ENCODE measurements at regions not wholly inside any gene's neighbourhood (a gene's known extent, or its start where the extent isn't known, plus 50 kb on each side); places are given as distances from the start of the nearest gene placed in this dataset.

GRCh38 chr19:56966225-56966696, 125.7 kb upstream of the PEG3 start:
- H3K4me1 Mint-ChIP-seq (ENCODE audit: unreplicated experiment), result no peaks in the 10 kb centered on the region
- no peaks in the 10 kb centered on the region for H3K27me3 Mint-ChIP-seq (ENCODE audit: unreplicated experiment)
- TF ChIP-seq CTCF (IDR thresholded peaks at IDR 0.05), result no peak
- H3K9me3 Mint-ChIP-seq (ENCODE audit: unreplicated experiment), result peaks cover 31% of the 10 kb centered on the region
- no peak overlapping the region for H3K27ac Mint-ChIP-seq (ENCODE audit: unreplicated experiment)
- no peak overlapping the region for H3K4me3 Mint-ChIP-seq (ENCODE audit: unreplicated experiment)
- DNase-seq (ENCODE audit: extremely low spot score, unreplicated experiment), result no peak
- no peaks in the 10 kb centered on the region for H3K36me3 Mint-ChIP-seq (ENCODE audit: unreplicated experiment)

- peaks cover 32% of the 10 kb centered on the region for H3K9me3 Mint-ChIP-seq (ENCODE audit: unreplicated experiment)
- no peaks in the 10 kb centered on the region for H3K4me1 Mint-ChIP-seq (ENCODE audit: unreplicated experiment)
- no peak overlapping the region for H3K27ac Mint-ChIP-seq (ENCODE audit: unreplicated experiment)
- no peak for TF ChIP-seq CTCF (IDR thresholded peaks at IDR 0.05)
- no peaks in the 10 kb centered on the region for H3K36me3 Mint-ChIP-seq (ENCODE audit: unreplicated experiment)
- H3K4me3 Mint-ChIP-seq (ENCODE audit: unreplicated experiment), result no peak overlapping the region
- no peak for DNase-seq (ENCODE audit: extremely low spot score, unreplicated experiment)
- H3K27me3 Mint-ChIP-seq (ENCODE audit: unreplicated experiment), result no peaks in the 10 kb centered on the region
Measured at GRCh38 chr19:56966697-56967299, 126.3 kb upstream of the PEG3 start.

- H3K4me1 Mint-ChIP-seq (ENCODE audit: unreplicated experiment), result no peaks in the 10 kb centered on the region
Measured at GRCh38 chr19:56969156-56969555, 128.6 kb upstream of the PEG3 start.

GRCh38 chr19:56969759-56970178, 129.2 kb upstream of the PEG3 start:
- no peaks in the 10 kb centered on the region for H3K36me3 Mint-ChIP-seq (ENCODE audit: unreplicated experiment)
- DNase-seq (ENCODE audit: extremely low spot score, unreplicated experiment), result no peak
- no peaks in the 10 kb centered on the region for H3K4me1 Mint-ChIP-seq (ENCODE audit: unreplicated experiment)
- no peaks in the 10 kb centered on the region for H3K27me3 Mint-ChIP-seq (ENCODE audit: unreplicated experiment)
- H3K27ac Mint-ChIP-seq (ENCODE audit: unreplicated experiment), result no peak overlapping the region
- no peak overlapping the region for H3K4me3 Mint-ChIP-seq (ENCODE audit: unreplicated experiment)
- no peak for TF ChIP-seq CTCF (IDR thresholded peaks at IDR 0.05)
- peaks cover 32% of the 10 kb centered on the region for H3K9me3 Mint-ChIP-seq (ENCODE audit: unreplicated experiment)

More at GRCh38 chr19:56969156-56969555, 128.6 kb upstream of the PEG3 start:
- no peak overlapping the region for H3K27ac Mint-ChIP-seq (ENCODE audit: unreplicated experiment)
- no peaks in the 10 kb centered on the region for H3K27me3 Mint-ChIP-seq (ENCODE audit: unreplicated experiment)
- TF ChIP-seq CTCF (IDR thresholded peaks at IDR 0.05), result no peak
- H3K36me3 Mint-ChIP-seq (ENCODE audit: unreplicated experiment), result no peaks in the 10 kb centered on the region
- no peak overlapping the region for H3K4me3 Mint-ChIP-seq (ENCODE audit: unreplicated experiment)
- H3K9me3 Mint-ChIP-seq (ENCODE audit: unreplicated experiment), result peaks cover 29% of the 10 kb centered on the region
- DNase-seq (ENCODE audit: extremely low spot score, unreplicated experiment), result no peak

DNA sequence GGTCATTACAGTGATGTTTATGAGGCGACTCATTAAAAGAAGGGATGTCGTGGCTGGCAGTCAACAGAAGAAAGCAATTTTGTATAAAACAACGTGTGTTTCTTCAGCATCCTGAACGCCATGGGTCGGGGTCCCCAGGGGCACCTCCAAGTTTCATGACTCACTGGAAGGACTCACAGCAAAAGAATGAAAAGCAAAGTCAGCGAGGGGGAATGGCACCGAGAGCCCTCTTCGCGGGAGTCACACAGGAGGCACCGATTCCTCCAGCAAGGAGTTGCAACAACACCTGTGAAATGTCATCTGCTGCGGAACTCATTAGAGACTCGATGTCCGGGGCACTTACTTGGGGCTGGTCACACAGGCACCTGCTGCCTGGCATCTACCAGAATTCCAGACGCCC, 130.7 kb upstream of the PEG3 start:
- Mint-ChIP-seq H3K9me3 (ENCODE audit: unreplicated experiment) (peaks cover 36% of the 10 kb centered on the region), H3K4me3 (ENCODE audit: unreplicated experiment) (no peak overlapping the region), H3K27me3 (ENCODE audit: unreplicated experiment) (no peaks in the 10 kb centered on the region), H3K36me3 (ENCODE audit: unreplicated experiment) (no peaks in the 10 kb centered on the region), H3K27ac (ENCODE audit: unreplicated experiment) (no peak overlapping the region), H3K4me1 (ENCODE audit: unreplicated experiment) (no peaks in the 10 kb centered on the region)
- no peak for TF ChIP-seq CTCF (IDR thresholded peaks at IDR 0.05)
- no peak for DNase-seq (ENCODE audit: extremely low spot score, unreplicated experiment)
